HK-2 (cell line): ENCODE measurements at regions not wholly inside any gene's neighbourhood (a gene's known extent, or its start where the extent isn't known, plus 50 kb on each side); places are given as distances from the start of the nearest gene placed in this dataset.
A peak's percentile ranks its signal among the peaks of the same experiment; 100 is the strongest.

Experiments used
- DNase-seq: peaks from one replicate; pipeline ENCODE4 v3.0.0-alpha.2; 2018; ENCODE audit not compliant: unreplicated experiment

DNA sequence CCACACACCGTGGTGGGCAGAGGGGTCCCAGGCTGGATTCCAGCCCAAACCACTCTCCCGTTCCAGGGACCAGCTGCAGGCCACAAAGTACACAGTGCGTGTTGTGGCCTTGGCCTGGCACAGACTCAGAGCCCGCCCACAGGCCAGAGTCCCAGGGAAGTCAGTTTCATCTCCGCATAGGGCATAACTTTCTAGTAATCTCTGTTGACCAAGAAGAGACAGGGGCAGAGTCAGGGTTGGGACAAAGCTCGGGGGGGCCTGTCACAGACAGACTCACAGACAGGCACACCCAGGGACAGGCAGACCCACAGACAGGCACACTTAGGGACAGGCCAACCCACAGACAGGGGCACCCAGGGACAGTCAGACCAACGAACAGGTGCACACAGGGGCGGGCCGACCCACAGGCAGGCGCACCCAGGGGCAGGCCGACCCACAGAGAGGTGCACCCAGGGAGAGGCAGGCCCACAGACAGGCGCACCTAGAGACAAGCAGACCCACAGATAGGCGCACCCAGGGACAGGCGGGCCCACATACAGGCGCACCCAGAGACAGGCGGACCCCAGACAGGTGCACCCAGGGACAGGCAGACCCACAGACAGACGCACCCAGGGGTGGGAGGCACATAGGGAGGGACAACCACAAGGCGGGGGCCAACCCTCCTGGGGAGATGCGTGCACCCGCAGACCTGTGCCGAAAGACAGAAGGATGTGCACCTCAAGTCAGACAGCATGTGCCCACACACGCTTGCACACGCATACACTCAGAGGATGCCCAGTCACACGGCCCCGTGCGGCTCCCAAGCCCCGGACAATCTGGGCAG lies 323.3 kb upstream of the RTL1 start:
- no peak for DNase-seq

DNA sequence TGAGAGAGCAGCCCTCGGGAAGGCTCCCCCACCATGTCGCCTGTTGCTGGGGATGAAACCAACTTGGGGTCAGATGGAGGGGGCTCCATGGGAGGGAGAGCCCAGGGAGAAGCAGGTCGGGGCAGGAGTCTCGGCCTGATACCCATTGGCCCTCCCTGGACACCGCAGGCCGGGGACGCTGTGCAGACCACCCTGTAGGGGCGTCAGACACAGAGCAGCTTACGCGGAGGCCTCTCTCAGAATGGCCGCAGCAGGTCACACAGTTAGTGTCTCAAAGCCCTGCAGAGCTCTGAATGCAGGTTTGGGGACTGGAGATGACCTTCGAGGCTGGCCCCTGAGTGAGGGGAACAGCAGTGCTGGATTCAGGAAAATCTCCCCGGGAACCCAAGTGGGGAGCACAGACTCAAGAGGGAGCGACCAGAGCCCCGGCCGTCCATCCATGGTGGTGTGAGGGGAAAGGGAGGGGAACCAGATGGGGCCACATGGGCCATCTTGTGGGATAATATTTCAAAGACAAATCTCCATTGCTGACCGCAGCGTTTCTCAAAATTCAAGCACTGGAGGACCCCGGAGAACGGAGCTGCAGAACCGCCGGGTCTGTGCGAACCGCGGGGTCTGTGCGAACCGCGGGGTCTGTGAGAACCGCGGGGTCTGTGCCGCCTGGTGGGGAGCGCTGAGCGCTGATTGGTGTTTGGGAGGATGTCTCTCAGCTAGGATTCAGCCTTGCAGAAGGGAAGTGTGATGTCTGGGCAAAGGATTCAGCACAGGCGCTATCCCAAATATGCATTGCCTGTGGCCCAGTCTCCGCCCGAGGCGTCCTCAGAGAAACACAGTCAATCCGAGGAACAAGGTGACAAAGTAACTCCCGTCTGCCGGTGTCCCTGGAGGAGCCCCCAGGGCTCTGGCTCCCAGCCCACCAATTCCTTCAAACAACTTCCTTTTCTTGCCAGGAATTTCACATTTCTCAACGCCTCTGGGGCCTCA lies 324.4 kb upstream of the RTL1 start:
- DNase-seq, result no peak

DNA sequence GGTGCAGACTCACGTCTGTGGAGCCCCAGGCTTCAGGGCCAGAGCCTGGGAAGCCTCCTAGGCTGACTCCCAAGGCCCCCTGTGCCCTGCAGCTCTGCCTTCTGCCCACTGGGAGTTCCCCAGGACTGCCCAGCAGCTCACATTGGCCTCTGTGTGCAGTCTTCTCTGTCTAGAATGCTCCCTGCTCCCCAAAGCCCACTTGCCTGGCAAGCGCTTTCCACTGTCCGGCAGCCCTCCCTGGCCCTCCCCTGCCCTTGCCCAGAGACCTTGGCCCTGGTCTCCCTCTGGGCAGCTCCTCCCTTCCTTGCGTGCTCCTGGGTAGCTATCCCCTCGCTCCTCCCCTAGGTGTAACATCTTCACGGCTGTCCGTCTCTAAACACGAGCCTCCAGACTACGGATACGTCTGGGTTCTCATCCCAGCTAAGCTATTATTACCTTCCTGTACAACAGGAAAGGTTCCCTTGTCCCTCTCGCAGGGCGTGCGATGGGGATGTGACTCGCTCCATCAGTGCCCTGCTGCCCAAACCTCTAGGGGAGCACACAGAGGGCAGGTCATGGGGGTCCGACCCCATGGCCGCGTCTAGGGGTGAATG lies 325.5 kb upstream of the RTL1 start:
- no peak for DNase-seq

DNA sequence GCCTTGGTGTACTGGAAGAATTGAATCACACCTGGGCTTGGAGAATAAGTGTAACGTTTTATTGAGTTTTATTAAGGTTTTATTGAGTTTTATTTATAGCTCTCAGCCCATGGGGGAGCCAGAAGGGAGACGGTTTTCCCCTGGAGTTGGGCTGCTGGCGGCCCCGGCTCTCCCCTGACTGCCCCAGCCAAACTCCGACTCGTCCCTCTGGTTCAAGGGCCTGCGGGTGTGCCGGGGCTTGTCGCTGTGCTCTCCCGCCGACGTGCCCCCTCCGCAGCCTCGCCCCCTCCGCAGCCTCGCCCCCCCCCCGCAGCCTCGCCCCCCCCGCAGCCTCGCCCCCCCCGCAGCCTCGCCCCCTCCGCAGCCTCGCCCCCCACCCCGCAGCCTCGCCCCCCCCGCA lies 326.1 kb upstream of the RTL1 start:
- DNase-seq, result no peak

DNA sequence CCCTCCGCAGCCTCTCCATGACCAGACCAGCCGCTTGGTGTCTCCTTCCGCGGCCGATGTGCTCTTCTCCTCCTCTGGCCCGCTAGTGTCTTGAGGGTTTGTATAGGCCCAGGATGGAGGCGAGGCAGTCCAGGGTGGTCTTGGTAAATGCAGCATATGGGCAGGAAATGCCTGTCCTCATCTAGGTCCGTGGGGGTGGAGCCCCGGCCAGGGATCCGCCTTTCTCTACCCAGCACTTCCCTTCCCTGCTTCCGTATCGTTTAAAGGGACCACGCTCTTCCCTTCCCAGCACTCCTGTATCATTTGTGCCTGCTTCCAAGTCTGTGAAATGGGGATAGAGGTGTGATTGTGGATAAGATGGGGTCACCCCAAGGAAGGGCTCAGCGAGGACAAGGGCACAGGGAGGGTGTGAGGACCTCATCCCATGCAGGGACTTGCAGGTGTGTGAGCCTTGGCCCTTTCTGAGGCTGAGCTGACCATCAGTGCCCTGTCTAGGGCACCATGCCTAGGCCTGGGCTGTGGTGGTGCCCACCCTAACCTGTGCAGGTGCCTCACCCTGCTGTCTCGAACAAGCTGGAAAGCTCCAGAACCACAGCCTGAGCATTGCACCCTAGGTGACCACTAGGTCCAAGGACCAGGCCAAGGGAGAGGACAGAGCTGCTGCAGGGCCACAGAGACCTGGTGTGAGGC lies 326.8 kb upstream of the RTL1 start:
- DNase-seq, result no peak

DNA sequence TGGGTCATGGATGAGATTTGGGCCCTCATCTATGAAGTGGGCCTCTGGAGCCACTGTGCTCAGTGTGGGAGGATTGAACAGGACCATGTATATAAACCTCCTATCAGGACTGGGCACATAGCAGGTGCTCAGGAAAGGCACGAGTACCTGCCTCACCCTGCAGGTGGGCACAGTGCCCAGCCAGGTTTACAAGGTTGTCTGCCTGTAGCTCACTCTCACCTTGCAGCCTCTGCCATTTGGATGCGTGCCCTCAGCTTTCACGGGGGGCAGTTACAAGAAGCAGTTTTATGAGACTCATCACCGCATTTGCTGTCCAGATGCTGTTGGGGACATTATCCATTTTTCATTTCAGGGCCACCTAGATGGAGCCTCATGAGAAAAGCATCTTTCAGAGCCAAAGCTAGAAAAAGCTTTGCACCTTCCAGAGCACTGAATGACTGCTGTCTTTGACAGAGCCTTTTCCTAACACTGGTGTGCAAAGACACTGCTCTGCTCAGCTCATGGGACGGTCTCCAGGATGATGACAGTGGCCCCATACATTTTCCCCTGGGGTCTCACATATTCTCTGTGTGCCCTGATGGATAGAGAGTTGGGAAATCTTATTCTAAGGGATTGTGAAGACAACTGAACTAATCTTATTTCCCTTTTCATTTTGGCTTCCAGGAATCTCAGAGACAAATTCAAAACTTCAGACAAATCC lies 327.5 kb upstream of the RTL1 start:
- no peak for DNase-seq

DNA sequence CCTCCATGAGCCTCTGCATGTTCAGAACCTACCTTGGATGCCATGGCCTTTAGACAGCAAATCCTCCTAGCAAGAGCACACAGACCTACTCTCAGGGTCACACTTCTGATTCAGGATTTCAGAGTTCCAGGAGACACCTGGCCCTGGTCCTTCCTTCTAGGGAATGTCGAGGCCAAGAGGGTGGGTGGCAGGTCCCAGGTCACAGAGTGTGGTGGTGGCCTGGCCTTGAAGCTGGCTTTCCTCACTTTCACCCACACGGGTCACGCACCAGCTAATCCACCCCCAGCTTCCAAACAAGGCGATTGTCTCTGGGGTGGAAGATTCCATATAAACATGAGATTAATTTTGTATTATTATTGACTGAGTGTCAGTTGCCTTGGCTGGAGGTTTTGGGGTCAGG lies 328.3 kb upstream of the RTL1 start:
- no peak for DNase-seq

DNA sequence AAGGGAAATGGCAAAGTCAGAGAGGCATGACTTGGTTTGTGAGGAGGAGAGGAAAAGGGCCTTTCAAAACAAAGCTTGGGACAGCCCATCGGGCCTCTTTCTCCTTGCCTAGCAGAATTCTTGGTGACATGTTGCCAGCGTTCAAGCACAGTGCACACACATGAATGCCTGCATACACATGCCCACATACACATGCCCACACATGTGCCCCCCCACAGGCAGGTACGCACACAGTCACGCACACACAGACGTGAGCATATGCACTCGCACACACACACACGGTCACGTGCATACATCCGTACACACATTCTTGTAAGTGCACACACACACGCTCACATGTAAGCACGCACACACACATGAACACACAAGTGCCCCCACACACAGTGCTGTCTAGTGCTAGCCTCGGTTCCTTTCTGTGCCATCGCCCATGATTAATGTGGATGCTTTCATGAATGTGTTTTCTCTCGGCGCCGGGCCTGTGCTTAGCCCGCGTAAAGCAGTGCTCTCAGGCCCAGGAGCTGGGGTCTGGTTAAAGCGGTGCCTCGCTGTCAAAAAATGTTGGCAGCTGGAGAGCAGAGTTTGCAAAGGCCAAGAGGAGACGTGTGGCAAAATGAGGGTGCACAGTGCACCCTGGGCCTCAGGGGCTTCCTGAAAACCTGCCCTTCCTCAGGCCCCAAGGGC lies 328.8 kb upstream of the DIO3 start:
- no peak for DNase-seq

DNA sequence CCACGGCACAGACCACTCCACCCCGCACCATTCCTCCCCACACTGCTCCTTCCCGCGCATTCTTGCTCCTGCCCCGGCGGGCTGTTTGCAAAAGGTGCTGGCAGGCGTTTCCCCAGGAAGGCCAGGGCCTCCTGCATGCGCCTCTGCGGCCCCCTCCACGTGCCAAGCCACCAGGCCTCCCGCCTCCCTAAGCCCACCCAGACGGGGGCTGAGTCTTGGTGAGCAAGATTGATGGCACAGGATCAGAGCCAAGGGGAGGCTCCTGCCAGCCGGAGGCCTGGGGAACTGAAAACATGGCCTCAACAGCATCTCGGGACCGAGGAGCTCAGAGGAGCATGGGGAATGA lies 328.3 kb upstream of the DIO3 start:
- DNase-seq, result no peak

DNA sequence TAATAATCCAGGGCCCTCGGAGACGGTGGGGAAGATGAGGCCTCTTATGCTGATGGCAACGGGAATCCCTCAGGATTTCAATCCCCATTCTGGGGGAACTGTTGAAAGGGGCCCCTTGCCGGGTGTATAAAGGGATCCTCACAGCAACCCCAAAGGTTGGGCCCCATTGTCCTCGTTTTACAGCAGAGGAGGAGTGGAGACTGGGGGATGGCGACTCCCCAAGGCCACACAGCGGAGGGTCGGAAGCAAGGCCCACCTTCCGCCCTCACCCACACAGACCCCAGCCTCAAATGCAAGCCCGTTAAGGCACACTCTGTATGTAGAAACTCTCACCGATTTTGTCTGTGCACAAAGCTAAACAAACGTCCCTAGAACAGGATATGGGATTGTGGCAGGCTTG lies 327.9 kb upstream of the DIO3 start:
- DNase-seq, result no peak

DNA sequence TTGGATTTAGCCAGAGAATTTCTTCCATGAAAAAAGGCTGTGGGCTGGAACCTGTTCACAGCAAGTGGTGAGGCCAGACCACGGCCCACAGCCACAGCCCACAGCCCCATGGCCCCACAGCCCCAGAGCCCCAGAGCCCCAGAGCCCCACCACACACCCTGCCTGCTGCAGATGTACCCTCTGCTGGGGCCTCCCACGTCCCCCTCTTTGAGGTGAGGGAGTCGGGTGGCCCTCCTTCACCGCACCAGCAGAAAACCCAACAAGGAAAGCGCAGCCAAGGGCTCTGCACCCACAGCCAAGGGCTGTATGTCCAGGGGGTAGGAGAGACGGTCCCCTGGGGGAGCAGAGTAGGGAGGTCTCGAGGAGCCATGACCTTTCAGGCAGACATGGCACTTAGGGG lies 327.5 kb upstream of the DIO3 start:
- DNase-seq, result no peak

DNA sequence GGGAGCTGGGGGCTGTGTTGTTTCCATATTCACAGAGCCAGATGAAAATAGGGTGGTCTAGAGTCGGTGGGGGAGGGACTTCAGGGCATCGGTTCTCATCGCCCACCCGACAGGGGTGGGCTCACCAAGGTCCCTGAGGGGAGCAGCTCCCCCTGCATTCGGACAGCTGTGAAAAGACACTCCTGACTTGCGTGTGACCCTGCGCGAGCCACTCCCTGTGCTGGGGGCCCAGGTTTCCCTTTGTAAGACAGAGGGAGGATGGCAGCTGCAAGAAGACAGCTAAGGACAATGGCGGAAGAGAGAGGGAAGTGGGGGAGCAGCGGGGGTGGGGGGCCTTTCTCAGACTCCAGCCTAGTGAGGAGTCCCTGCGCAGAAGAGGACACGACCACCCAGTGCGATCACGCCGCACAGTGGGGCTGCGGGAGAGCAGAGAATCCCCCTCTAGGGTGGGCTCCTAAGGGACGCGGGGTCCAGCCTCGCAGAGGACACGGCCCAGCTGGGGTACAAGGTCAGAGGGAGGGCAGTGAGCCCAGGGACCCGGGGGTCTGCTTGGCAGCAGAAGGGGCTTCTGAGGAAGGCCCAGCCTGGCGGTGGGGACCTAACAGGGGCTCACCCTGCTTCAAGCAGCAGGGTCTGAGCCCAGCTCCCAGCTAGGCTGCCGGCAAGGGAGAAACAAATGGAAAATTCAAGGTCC lies 326.9 kb upstream of the DIO3 start:
- no peak for DNase-seq

DNA sequence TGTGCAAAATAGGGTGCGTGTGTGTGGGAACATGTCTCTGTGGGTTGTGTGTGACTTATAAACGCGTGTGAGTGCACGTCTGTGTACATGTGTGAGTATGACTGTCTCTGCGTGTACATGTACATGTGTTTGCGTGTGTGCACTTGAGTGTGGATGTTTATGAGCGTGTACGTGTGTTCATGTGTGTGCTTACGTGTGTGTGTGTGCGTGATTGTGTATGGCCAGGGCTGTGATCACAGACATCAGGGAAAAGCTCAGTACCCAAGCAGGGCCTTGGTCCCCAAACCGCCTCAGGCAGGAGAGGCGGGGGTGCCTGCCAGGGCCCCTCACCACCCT lies 326.3 kb upstream of the DIO3 start:
- DNase-seq, result no peak

DNA sequence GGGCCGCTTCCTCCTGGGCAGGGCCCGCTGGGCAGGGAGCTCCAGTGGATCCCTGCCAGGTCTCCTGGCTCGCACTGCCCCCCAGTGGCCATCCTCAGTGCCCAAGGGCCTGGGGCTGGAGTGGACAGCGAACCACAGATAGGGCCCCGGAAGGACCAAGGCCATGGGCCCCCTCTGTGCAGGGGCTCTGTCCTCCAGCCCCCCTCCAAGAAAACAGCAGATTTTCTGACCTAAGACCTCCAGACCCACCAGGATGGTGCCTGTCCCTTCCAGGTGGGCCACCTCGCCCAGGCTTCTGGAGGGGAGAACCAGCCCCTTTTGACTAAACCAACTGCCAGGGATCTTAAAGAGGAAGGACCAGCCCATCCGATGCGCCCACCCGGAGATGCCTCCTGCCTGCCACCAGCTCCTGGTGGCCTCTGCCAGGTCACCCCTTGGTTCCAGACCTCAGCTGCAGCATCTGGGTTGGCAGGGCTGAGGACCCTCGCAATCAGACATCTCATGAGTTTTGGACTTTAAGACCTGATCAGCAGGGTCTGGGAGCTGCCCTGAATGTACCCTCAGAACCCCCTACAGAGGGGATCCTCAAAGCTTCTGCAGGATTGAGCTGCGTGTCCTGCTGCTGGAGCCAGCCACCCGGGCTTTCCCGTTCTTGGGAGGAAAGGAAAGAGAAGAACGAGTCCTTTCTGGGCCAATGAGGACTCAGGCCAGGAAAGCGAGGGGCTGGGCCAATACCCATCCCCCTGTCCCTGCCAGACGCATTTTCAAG lies 325.8 kb upstream of the DIO3 start:
- peak; percentile 63 for DNase-seq

DNA sequence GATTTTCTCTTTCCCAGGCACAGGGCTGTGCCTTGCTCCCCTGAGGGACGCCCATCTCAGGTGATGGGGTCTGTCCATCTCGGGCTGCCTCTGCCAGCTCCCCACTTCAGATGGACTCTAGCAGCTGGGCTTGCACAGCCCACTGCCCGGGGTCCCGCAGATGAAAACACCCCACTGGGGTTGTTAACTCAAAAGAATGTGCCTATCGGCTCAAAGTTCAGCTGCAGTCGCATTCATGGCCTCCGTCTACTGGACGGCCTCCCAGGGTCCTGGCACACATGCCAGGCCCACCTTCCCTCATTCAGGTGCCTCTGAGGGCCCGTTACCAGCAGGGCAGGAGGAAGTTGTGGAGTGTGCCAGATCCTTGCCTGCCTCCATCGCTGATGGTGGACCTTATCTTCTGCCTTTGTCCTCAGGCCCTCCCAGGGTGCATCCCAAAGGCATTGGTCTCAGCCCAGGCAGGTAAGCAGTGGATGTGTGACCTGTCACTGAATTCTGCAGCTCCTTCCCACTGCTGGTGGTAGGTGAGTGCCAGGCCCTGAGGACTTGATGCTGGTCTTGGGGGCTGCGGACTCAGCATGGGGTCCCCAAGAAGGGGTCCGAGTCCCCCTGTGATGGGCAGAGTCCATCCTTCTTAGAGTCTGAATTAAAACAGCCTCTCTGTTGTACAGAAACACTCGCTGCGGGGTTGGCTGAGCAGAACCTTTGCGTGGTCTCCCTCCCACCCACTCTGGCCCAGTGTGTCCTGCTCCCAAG lies 324.6 kb upstream of the DIO3 start:
- DNase-seq, result no peak

DNA sequence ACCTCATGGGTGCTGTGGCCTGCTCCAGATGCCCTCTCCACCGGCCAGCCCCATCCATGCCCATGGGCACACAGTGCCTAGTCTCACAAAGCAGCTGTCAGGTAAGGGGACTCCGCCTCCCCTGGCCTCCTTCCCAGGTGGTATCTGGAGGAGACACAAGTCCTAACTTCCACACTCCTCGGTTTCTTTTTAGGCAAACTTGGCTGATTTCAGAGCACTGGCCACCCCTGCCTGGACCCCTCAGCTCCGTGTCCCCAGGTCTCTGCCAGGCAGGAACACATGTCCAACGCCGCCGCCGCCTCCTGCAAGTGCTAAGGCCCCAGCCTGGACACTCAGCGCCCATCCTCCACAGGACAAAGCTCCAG lies 324.1 kb upstream of the DIO3 start:
- no peak for DNase-seq

DNA sequence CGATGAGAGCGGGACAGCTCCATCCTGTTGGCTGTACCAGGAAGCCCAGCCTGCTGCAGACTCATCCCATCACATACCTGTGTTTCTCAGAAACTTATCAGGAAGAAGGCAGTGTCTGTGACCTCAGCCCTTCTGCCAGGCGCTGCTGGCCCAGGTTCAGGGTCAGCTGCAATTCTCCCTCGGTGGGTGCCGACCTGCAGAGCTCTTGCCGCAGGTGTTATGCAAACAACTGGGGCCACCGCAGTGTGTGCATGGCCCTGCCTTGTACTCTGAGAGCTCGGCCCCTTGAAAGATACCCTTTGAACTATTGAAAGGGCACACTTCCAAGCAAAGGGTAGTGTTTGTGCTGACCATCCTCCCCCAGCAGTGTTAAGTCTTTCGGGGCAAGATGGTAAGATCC lies 322.2 kb upstream of the DIO3 start:
- no peak for DNase-seq

DNA sequence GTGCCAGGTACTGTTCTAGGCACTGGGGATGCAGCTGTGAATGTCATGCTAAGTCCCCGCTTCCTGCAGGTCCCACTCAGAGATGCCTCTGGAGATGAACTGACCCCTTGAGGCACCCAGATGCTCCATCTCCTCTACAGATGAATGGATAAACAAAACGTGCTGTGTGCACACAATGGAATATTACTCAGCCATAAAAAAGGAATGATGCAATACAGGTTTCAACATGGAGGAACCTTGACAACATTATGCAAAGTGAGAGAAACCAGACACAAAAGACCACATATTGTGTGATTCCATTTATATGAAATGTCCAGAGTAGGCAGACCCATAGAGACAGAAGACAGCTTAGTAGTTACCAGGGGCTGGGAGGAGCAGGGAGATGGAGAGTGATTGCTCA lies 320.1 kb upstream of the DIO3 start:
- no peak for DNase-seq

DNA sequence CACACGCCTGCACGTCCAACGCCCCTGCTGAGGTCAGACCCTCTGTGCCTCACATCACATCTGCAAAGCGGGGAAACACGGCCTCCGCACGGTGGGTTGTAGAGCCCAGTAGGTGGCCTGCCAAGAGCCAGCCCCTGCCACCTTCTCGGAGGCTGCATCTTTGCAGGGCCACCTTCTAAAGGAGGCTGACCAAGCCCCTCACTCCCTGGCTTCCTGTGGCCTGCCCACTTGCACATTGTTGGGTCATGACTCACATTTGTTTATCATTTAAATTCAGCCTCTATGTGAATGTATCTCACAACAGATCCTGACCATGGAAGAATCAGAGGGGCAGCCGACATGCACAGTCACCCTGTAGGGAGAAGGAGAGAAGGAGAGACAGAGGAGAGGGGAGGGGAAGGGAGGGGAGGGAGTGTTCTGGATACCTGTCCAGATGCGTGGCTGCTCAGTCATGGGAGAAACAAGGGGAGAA lies 319.5 kb upstream of the DIO3 start:
- DNase-seq, result no peak
